ENCODE measurements at regions not wholly inside any gene's neighbourhood (a gene's known extent, or its start where the extent isn't known, plus 50 kb on each side); places are given as distances from the start of the nearest gene placed in this dataset.
"Not testable (repeated sequence)": the region's sequence is repeated elsewhere in the genome, so short reads cannot be mapped to it uniquely, and the experiment has no call there.

DNA sequence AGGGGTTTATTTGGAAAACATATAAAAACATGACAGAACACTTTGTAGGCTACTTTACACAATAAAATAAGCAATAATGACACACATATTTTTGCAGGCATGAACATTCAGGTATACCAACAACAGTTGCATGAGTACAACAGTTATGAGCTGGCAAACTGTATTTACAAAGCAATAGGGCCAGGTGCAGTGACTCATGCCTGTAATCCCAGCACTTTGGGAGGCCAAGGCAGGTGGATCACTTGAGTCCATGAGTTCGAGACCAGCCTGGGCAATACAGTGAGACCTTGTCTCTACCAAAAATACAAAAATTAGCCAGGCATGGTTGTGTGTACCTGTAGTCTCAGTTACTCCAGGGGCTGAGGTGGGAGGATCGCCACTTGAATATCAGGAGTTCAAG lies 101.1 kb downstream of the BMP4 start:
- no peak for DNase-seq

GRCh38 chr14:53855127-53855526 lies 101.5 kb downstream of the BMP4 start:
- DNase-seq = no peak

DNA sequence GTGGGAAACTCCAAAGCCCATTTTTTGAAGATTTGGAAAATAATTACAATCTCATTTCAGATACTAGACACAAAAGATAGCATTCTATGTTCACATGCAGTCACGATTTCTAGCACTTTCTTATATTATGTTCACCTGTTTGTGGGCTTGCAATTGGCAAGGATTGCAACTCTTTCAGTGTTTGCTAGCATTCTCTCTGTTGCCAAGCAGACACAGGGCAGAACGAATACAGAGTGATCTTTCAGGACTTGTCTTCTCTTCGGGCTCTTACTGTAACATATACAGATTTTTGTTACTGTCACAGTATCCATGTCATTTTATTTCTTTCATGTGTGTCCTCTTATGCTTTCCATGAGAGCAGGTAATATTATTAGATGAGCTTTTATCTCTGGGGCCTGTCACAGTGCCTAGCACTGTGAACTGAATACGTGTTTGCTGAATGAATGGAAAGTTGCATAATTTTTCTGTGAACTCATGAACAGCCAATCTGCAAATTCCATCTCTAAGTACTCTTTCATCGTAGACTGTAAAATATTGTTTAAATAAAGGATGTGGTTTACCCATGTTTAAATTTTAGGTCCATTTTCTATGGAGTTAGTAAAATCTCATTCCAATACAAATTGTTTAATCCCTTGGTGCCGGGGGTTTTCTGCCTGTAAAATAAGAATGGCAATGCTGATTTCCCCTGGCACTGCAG lies 105.1 kb downstream of the BMP4 start:
- DNase-seq = no peak

DNA sequence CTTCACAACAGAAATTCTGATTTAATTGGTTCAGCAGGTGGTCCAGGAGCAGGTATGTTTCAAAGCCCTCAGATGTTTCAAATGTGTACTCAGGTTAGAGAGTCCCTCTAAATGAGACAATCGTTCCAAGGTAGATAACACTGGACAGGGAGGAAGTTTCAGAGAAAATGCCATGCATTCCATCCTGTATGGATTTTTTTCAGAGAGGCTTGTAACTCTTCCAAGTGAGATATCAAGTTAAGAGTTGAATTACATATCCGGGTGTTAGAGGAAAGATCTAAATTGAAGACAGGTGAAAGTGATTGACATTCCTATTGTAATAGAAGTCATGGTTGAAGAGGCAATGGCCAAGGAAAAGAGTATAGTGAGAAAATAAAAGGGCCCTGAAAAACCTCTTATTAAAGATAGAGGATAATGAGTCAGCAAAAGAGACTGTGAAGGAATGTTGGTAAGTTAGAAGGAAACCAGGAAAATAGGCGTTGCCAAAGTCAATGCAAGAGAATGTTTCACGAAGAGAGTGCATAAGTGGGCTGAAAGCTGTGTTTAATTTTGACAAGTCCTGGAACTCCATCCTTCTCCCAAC lies 105.8 kb downstream of the BMP4 start:
- DNase-seq = no peak

DNA sequence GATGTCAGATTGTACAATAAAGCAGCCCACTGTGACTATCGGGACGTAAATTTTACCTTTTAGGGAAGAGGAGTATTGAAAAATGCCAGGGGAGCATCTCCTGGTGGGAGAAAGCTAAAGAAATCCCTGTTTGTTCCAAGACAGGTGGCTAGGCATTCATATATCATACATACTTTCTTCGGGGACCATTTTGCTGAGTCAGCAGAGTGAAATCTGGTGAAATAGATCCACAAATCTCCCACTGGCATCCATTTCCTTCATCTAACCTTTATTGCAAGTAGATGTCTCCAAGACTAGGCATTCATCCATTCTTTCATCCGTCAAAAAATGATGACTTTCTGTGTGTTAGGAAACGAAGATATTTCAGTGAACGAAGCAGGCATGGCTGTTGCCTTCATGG lies 107.1 kb downstream of the BMP4 start:
- DNase-seq = no peak

- no peak for DNase-seq
These were observed 107.8 kb downstream of the BMP4 start for GRCh38 chr14:53848854-53849253.

GRCh38 chr14:53847881-53848280 lies 108.7 kb downstream of the BMP4 start:
- no peak for DNase-seq

- DNase-seq = no peak
These were observed 109.6 kb downstream of the BMP4 start for GRCh38 chr14:53847057-53847456.

GRCh38 chr14:53845813-53846693 lies 110.6 kb downstream of the BMP4 start:
- DNase-seq = no peak

DNA sequence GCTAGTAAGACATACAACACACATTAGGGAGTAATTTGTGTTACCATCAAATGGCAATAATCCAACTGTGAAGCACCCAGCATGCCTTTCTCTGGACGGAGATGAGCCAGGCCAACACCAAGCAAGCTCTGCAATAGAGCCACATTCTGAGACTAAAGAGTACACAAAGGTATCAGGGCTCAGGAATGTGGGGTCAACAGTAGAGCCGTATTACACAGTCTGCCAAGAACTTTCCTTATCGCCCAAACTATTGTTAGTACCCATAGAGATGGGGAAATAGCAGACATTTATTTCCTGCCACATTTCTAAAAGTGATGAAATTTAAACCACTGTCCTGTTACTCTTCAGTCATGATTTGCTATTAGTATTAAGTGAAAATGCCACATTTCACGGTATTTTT lies 113.7 kb downstream of the BMP4 start:
- no peak for DNase-seq

DNA sequence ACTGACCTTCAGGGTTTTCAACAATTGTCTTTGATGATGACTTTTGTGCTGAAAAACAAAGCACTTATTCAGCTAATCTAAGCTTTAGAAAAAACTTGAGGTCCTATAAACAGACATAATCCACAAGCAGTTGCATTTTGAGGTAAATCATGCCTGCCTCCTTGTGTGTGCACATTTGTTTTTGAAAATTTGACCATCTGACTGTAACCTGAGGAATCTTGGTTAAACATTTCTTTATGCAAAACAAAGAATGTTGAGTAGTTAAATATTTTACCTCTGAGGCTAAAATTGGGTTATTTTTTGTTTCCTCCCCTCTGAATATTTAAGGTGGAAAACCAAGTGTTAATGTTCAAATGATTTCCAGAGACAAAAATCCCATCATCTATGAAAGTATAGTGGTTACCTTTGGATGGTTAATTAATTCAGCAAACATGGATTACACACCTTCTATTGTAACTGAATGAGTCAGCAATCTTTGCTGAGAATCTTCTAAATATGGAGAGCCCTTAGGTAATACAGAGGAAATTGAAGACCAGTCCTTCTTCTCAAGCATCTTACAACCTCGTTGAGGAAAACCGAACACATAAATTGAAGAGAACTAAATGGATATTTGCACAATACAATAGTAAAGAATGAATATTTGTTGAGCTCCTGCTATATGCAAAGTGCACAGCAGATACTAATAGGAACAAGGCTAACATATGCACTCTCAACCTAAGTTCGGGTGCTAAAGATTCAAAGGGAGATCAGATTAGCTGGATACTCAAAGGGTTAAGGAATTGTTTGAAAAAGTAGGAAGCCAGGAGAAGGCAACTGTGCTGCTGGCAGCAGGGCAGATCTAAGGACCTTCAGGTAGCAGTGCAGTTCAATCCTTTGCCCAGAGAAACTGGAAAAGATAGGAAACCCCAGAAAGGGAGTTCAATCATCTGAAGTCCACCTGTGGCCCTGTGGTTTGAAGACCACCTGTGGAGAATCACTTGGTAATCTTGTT lies 115.2 kb downstream of the BMP4 start:
- DNase-seq = no peak

DNA sequence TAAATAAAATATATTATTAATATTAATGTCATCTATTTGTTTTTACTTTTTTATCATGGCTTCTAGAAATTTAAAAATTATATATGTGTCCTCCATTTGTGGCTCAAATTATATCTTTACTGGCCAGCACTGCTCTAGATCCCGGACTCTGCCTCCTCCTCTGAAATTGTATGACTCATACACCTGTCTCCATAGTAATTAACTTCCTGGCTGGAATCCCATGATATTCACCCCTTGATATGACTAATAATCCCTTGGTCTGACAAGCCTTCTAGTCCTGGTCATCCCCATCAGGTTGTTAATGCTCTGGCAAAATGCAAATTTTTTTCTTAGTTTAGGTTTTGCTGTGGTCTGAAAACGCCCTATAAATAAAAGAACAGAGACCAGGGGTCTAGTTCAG lies 116.2 kb downstream of the BMP4 start:
- DNase-seq = no peak

DNA sequence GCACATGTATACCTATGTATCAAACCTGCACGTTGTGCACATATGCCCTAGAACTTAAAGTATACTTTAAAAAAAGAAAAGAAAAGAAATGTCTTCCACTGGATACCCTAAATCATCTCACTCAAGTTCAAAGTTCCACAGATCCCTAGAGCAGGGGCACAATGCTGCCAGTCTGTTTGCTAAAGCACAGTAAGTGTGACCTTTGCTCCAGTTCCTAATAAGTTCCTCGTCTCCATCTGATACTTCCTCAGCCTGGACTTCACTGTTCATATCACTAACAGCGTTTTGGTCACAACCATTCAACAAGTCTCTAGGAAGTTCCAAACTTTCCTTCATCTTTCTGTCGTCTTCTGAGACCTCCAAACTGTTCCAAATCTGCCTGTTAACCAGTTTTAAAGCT lies 118.3 kb downstream of the BMP4 start:
- no peak for DNase-seq

GRCh38 chr14:53837656-53838055 lies 119.0 kb downstream of the BMP4 start:
- not testable (repeated sequence) for DNase-seq

GRCh38 chr14:53836551-53836950 lies 120.1 kb downstream of the BMP4 start:
- no peak for DNase-seq

- DNase-seq = no peak
These were observed 127.8 kb downstream of the BMP4 start for GRCh38 chr14:53828820-53829219.

DNA sequence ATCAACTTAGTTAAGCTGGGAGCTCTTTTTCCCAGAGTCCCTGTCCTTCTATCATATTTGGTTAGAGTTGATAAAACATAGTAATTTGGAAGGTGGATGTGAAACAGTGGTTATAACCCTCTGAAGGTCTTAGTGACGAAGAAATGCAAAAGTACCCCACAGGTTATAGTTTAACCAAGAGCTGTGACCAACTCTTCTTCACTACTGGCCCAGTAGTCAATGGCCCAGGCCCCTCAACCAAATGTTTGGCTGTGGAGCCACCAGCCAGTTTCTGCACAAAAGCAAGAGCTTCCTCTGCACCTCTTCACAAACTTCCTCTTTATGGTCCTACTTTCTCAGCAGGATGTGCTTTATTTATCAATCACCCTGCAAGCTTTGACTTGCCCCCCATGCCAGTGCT lies 132.6 kb downstream of the BMP4 start:
- no peak for DNase-seq

- no peak for DNase-seq
These were observed 142.2 kb downstream of the BMP4 start for GRCh38 chr14:53814392-53814791.

DNA sequence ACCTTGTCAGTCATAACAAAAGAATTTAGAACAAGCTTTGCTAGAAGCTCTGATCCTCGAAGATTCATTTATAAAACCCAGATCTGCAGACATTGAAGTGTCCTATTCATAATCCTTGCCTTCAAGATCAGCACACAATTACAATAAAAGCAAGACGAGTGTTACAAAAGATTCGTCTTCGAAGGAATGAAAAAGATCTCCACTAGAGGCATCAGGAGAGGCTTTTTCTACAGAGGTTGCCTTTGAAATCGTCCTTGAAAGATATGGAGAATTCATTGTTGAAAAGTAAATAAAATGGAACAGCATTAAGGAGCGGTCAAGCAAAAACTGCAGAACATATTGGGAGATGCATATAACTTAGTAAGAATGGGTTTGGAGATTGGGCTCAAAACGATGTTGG lies 146.4 kb downstream of the BMP4 start:
- no peak for DNase-seq

GRCh38 chr14:53808042-53808441 lies 148.6 kb downstream of the BMP4 start:
- DNase-seq = no peak

- DNase-seq = no peak
These were observed 149.1 kb downstream of the BMP4 start for GRCh38 chr14:53807542-53807941.

- no peak for DNase-seq
These were observed 149.5 kb downstream of the BMP4 start for GRCh38 chr14:53807108-53807507.

- no peak for DNase-seq
These were observed 159.9 kb downstream of the BMP4 start for GRCh38 chr14:53796734-53797133.
